ENCODE measurements at regions not wholly inside any gene's neighbourhood (a gene's known extent, or its start where the extent isn't known, plus 50 kb on each side); places are given as distances from the start of the nearest gene placed in this dataset.

GRCh38 chr2:149885946-149886345 is 298.4 kb upstream of the MMADHC start:
- Histone ChIP-seq H3K36me3 (replicated peaks in 1 of 2; ENCODE audit: control insufficient read depth in 1 of 2, insufficient read depth in 2 of 2, low read length in 1 of 2) (no peaks in the 10 kb centered on the region), H2AFZ (ENCODE audit: low read depth) (no peak overlapping the region), H3K9me3 (no peaks in the 10 kb centered on the region), H3K9ac (no peak overlapping the region), H3K27ac (ENCODE audit: low read depth in 2 of 2, low read length in 1 of 2) (no peak overlapping the region), H3K9me2 (no peaks in the 10 kb centered on the region), H3F3A (replicated peaks; ENCODE audit: insufficient read depth) (no peaks in the 10 kb centered on the region), H3K4me3 (ENCODE audit: low read depth in 2 of 2, low read length in 1 of 2) (no peak overlapping the region), H3K79me2 (ENCODE audit: insufficient read depth) (no peaks in the 10 kb centered on the region), H3K27me3 (ENCODE audit: insufficient read depth) (no peaks in the 10 kb centered on the region), H3K4me1 (ENCODE audit: control insufficient read depth in 1 of 2, insufficient read depth in 2 of 2, low read depth in 1 of 2, low read length in 1 of 2) (no peaks in the 10 kb centered on the region), H4K20me1 (ENCODE audit: insufficient read depth) (no peaks in the 10 kb centered on the region), H3K4me2 (no peak overlapping the region)
- TF ChIP-seq MEF2A (IDR thresholded peaks at IDR 0.05; ENCODE audit: borderline replicate concordance, low read depth) (no peak), IRF3 (IDR thresholded peaks at IDR 0.05; ENCODE audit: low read depth, low read length) (no peak), RCOR1 (IDR thresholded peaks at IDR 0.05; ENCODE audit: low read length) (no peak), USF1 (IDR thresholded peaks at IDR 0.05; ENCODE audit: borderline replicate concordance, low read depth) (no peak), TAF1 (IDR thresholded peaks at IDR 0.05; ENCODE audit: borderline replicate concordance, low read depth, low read length) (no peak), JUND (IDR thresholded peaks at IDR 0.05) (no peak), SIN3A (IDR thresholded peaks at IDR 0.05; ENCODE audit: borderline replicate concordance, low read depth, low read length) (no peak), PBX3 (IDR thresholded peaks at IDR 0.05) (no peak), NRF1 (IDR thresholded peaks at IDR 0.05; ENCODE audit: low read depth, low read length) (no peak), RAD21 (IDR thresholded peaks at IDR 0.05; ENCODE audit: low read length) (no peak), NFIC (IDR thresholded peaks at IDR 0.05; ENCODE audit: borderline replicate concordance) (no peak)
- TF ChIP-seq, protein P1, sequence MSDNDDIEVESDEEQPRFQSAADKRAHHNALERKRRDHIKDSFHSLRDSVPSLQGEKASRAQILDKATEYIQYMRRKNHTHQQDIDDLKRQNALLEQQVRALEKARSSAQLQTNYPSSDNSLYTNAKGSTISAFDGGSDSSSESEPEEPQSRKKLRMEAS (IDR thresholded peaks at IDR 0.05; ENCODE audit: low read depth) = no peak
- DNase-seq = no peak
- ChIA-PET CTCF (no interaction called here), POLR2A (no interaction called here)
- WGBS (ENCODE audit: low lambda C conversion rate) = 72% methylated on average over 2 of the region's 2 CpGs

DNA sequence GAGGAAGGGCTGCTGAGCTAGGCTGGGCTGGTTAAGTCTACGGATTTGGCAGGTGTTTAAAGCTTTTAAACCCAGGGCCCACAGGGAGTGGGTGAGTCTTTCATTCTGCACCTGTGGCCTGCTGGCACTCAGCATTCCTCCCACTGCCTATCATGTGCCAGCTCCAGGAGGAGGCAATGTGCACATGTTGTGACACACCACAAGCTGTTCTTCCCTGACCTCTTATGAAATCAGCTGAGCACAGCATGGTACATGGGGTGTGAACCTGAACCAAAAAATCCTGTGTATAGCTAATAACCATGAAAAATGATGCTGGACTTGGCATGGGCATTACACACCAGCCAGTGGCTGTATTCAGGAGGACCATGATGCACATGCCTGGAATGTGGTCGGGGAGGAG is 297.9 kb upstream of the MMADHC start:
- CTCF ChIA-PET = no interaction called here

More for the DNA sequence above, 297.9 kb upstream of the MMADHC start:
- no peak for DNase-seq
- Histone ChIP-seq H3K4me1 (ENCODE audit: control insufficient read depth in 1 of 2, insufficient read depth in 2 of 2, low read depth in 1 of 2, low read length in 1 of 2) (no peaks in the 10 kb centered on the region), H3K9ac (no peak overlapping the region), H2AFZ (ENCODE audit: low read depth) (no peak overlapping the region), H3K27ac (ENCODE audit: low read depth in 2 of 2, low read length in 1 of 2) (no peak overlapping the region), H3K79me2 (ENCODE audit: insufficient read depth) (no peaks in the 10 kb centered on the region), H3K4me2 (no peak overlapping the region), H3K9me3 (no peaks in the 10 kb centered on the region), H4K20me1 (ENCODE audit: insufficient read depth) (no peaks in the 10 kb centered on the region), H3K9me2 (no peaks in the 10 kb centered on the region), H3K4me3 (ENCODE audit: low read depth in 2 of 2, low read length in 1 of 2) (no peak overlapping the region), H3K36me3 (replicated peaks in 1 of 2; ENCODE audit: control insufficient read depth in 1 of 2, insufficient read depth in 2 of 2, low read length in 1 of 2) (no peaks in the 10 kb centered on the region), H3F3A (replicated peaks; ENCODE audit: insufficient read depth) (no peaks in the 10 kb centered on the region), H3K27me3 (ENCODE audit: insufficient read depth) (no peaks in the 10 kb centered on the region)
- WGBS (ENCODE audit: low lambda C conversion rate) = 85% methylated on average over 2 of the region's 2 CpGs
- POLR2A ChIA-PET = no interaction called here
- TF ChIP-seq YY1 (IDR thresholded peaks at IDR 0.05; ENCODE audit: low read depth) = no peak
- TF ChIP-seq POLR2AphosphoS5 (IDR thresholded peaks at IDR 0.05; ENCODE audit: low read depth, low read length) = no peak
- no peak for TF ChIP-seq FOXM1 (IDR thresholded peaks at IDR 0.05; ENCODE audit: low read depth)
- TF ChIP-seq IRF3 (IDR thresholded peaks at IDR 0.05; ENCODE audit: low read depth, low read length) = no peak
- no peak for TF ChIP-seq TCF12 (IDR thresholded peaks at IDR 0.05)
- TF ChIP-seq TAF1 (IDR thresholded peaks at IDR 0.05; ENCODE audit: borderline replicate concordance, low read depth, low read length) = no peak
- no peak for TF ChIP-seq USF1 (IDR thresholded peaks at IDR 0.05; ENCODE audit: borderline replicate concordance, low read depth)
- TF ChIP-seq RXRA (IDR thresholded peaks at IDR 0.05; ENCODE audit: borderline replicate concordance, low read depth) = no peak
